Sigmoid colon (tissue), 4 donors: ENCODE measurements at regions not wholly inside any gene's neighbourhood (a gene's known extent, or its start where the extent isn't known, plus 50 kb on each side); places are given as distances from the start of the nearest gene placed in this dataset.

Experiments
- EP300 ChIP-seq, 4 donors: sonication (generic); formaldehyde crosslinking; IDR thresholded peaks; one replicate each; pipeline ENCODE4 v1.6.1; 2017; ENCODE audit warnings: antibody characterized with exemption in 4 of 4
- POLR2A ChIP-seq, 2 donors: fragments of 450-650 bp; IDR thresholded peaks; one replicate each; pipeline ENCODE4 v1.6.1; 2016; ENCODE audit warnings: antibody characterized with exemption in 2 of 2, mild to moderate bottlenecking in 2 of 2, moderate library complexity in 2 of 2
- POLR2AphosphoS5 ChIP-seq, 4 donors: sonication (generic); formaldehyde crosslinking; IDR thresholded peaks; one replicate each; pipeline ENCODE4 v1.6.1; 2017; ENCODE audit warnings: antibody characterized with exemption in 4 of 4
- TF ChIP-seq, protein P1 (sequence below), 4 experiments: fragments of 450-650 bp in 3 of 4; fragments of 200-600 bp in 1 of 4; IDR thresholded peaks; one replicate each; pipeline ENCODE4 v1.5.1; 2016 to 2019; ENCODE audit warnings: antibody characterized with exemption in 4 of 4, mild to moderate bottlenecking in 3 of 4, moderate library complexity in 2 of 4

DNA sequence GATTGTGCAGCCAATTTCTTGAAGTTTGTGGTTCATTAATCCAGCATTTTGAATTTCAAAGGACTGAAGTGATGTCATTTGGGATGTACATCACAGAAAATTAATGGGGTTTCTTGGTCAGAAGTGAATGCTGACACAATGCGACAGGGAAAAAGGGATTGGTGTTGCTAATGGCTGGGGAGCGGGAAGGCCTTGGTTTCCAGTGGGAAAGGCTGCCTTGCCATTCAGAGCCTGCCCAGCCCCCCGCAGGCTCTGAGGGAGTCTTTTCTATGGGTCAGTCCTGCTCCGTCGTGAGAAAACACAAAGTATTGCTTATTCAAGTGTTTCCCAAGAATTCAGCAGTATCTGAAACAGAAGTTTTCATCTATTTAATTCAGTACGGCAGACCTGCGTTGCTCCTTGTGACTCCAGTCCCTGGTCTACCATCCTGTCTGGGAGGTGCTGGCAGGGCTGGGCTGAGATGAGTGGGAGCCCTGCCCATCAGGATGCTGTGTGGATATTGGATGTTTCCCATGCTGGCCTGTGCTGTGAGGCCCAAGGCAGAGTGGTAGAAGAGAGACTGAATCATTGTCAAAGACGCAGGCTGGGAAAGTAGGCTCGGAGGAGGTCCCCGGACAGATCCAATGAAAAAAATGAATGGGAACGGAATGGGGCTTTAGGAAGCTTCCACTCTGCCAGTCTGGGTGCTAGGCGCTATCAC lies 111.2 kb upstream of the KLHL25 start:
- TF ChIP-seq POLR2AphosphoS5 (IDR thresholded peaks at IDR 0.05) (no peak), EP300 (IDR thresholded peaks at IDR 0.05) (no peak), POLR2A (IDR thresholded peaks at IDR 0.05) (no peak)
- TF ChIP-seq, protein P1, sequence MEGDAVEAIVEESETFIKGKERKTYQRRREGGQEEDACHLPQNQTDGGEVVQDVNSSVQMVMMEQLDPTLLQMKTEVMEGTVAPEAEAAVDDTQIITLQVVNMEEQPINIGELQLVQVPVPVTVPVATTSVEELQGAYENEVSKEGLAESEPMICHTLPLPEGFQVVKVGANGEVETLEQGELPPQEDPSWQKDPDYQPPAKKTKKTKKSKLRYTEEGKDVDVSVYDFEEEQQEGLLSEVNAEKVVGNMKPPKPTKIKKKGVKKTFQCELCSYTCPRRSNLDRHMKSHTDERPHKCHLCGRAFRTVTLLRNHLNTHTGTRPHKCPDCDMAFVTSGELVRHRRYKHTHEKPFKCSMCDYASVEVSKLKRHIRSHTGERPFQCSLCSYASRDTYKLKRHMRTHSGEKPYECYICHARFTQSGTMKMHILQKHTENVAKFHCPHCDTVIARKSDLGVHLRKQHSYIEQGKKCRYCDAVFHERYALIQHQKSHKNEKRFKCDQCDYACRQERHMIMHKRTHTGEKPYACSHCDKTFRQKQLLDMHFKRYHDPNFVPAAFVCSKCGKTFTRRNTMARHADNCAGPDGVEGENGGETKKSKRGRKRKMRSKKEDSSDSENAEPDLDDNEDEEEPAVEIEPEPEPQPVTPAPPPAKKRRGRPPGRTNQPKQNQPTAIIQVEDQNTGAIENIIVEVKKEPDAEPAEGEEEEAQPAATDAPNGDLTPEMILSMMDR (IDR thresholded peaks at IDR 0.05): no peak
